ENCODE measurements at regions not wholly inside any gene's neighbourhood (a gene's known extent, or its start where the extent isn't known, plus 50 kb on each side); places are given as distances from the start of the nearest gene placed in this dataset.
A peak's percentile ranks its signal among the peaks of the same experiment; 100 is the strongest.

DNA sequence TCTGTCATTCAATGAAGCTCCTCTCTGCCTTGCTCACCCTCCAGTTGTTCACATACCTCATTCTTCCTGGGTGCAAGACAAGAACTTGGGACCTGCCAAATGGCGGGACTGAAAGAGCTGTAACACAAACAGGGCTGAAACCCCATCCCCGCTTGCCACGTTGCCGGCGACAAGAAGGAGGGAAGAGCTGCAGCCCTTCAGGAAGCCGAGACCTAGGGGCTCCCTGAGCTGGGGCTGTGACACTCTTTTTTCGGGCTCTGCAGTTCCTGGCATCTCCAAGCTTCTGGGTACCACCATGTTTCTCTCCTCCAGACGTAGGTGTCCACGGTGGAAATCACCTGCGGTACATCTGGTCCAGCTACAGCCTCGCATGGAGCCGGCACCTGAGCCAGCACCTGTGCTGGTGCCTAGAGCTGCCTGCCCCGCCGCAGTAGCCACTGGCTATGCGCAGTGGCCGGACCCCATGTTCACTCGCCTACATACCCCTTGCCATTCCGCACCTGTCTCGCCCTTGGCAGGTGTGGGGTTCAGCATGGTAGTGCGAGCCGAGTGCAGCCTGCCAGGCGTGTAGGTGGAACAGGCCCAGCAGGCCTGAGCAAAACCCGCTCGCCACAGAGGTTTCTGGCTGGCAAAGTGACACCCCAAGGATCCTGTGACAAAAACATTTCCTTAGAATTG lies 367.0 kb upstream of the NEGR1 start:
- H2AFZ ChIP-seq (ENCODE audit: low read depth, low read length): peak overlapping the region; percentile 19
- H3K27ac ChIP-seq (ENCODE audit: insufficient read depth, low read depth, low read length): no peak overlapping the region
- no peaks in the 10 kb centered on the region for H4K20me1 ChIP-seq (replicated peaks; ENCODE audit: control insufficient read depth, extremely low read depth, insufficient read depth, low read length)
- H3K4me1 ChIP-seq (ENCODE audit: control insufficient read depth, extremely low read depth, insufficient read depth, low read length): peaks cover 8% of the 10 kb centered on the region
- ChIA-PET CTCF (interaction anchor here (1.2 to 1.6 kb wide), 2 partner anchors 12 to 1025 kb away, joined by 3 to 4 read pairs; no protein-coding TSS in a partner anchor), POLR2A (no interaction called here)
- no peaks in the 10 kb centered on the region for H3K79me2 ChIP-seq (ENCODE audit: control insufficient read depth, insufficient read depth, low read length)
- H3K9me3 ChIP-seq (replicated peaks; ENCODE audit: control insufficient read depth, insufficient read depth, low read length): no peaks in the 10 kb centered on the region
- TF ChIP-seq GATA2 (IDR thresholded peaks at IDR 0.05; ENCODE audit: insufficient read depth, insufficient read length, low read depth, low read length) (no peak), JUN (IDR thresholded peaks at IDR 0.05; ENCODE audit: borderline replicate concordance, insufficient read depth, insufficient read length, low read depth) (no peak), MYC (IDR thresholded peaks at IDR 0.05; ENCODE audit: low read depth, low read length) (no peak), FOS (IDR thresholded peaks at IDR 0.05; ENCODE audit: borderline replicate concordance, insufficient read depth, low read length) (no peak), EZH2 (IDR thresholded peaks at IDR 0.05; ENCODE audit: borderline replicate concordance, low read depth, low read length, severe bottlenecking) (no peak), POLR2AphosphoS5 (IDR thresholded peaks at IDR 0.05; ENCODE audit: insufficient read depth, low read depth, low read length) (no peak), POLR2A (IDR thresholded peaks at IDR 0.05; ENCODE audit: low read depth, low read length) (no peak)
- TF ChIP-seq, protein P1, sequence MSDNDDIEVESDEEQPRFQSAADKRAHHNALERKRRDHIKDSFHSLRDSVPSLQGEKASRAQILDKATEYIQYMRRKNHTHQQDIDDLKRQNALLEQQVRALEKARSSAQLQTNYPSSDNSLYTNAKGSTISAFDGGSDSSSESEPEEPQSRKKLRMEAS (IDR thresholded peaks at IDR 0.05; ENCODE audit: insufficient read depth, insufficient read length): no peak
- TF ChIP-seq, protein P2, sequence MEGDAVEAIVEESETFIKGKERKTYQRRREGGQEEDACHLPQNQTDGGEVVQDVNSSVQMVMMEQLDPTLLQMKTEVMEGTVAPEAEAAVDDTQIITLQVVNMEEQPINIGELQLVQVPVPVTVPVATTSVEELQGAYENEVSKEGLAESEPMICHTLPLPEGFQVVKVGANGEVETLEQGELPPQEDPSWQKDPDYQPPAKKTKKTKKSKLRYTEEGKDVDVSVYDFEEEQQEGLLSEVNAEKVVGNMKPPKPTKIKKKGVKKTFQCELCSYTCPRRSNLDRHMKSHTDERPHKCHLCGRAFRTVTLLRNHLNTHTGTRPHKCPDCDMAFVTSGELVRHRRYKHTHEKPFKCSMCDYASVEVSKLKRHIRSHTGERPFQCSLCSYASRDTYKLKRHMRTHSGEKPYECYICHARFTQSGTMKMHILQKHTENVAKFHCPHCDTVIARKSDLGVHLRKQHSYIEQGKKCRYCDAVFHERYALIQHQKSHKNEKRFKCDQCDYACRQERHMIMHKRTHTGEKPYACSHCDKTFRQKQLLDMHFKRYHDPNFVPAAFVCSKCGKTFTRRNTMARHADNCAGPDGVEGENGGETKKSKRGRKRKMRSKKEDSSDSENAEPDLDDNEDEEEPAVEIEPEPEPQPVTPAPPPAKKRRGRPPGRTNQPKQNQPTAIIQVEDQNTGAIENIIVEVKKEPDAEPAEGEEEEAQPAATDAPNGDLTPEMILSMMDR (IDR thresholded peaks at IDR 0.05; ENCODE audit: extremely low read depth in 1 of 2, insufficient read depth in 1 of 2, low read depth in 1 of 2, low read length in 2 of 2): no peak
- intact Hi-C loops (cut with micrococcal nuclease) (no loop called here), dilution Hi-C loops (cut with MboI; ENCODE audit: extremely low pct_ligation_motif_present, low sequenced_read_pairs) (no loop called here)
- DNase-seq (ENCODE audit: low read depth, low spot score) (no peak), FAIRE-seq (no peak)
- H3K4me3 ChIP-seq (replicated peaks in 1 of 3; ENCODE audit: insufficient read depth in 1 of 3, low read depth in 1 of 3, low read length in 3 of 3): no peak overlapping the region
- H3K27me3 ChIP-seq (ENCODE audit: control insufficient read depth in 2 of 2, insufficient read depth in 2 of 2, low read length in 2 of 2): no peaks in the 10 kb centered on the region
- no TSS peak for BruUV-seq (replicated peaks)
- H3K9me1 ChIP-seq (replicated peaks; ENCODE audit: control insufficient read depth, extremely low read depth, insufficient read depth, low read length): no peaks in the 10 kb centered on the region
- no peak overlapping the region for H3K9ac ChIP-seq (replicated peaks; ENCODE audit: extremely low read depth, insufficient read depth, low read length)
- no peak overlapping the region for H3K4me2 ChIP-seq (ENCODE audit: insufficient read depth, low read length)
- no peaks in the 10 kb centered on the region for H3K36me3 ChIP-seq (ENCODE audit: control insufficient read depth in 2 of 2, extremely low read depth in 1 of 2, insufficient read depth in 2 of 2, low read length in 2 of 2)

Data from endothelial cell of umbilical vein (primary cell).